ENCODE measurements at regions not wholly inside any gene's neighbourhood (a gene's known extent, or its start where the extent isn't known, plus 50 kb on each side); places are given as distances from the start of the nearest gene placed in this dataset.

DNA sequence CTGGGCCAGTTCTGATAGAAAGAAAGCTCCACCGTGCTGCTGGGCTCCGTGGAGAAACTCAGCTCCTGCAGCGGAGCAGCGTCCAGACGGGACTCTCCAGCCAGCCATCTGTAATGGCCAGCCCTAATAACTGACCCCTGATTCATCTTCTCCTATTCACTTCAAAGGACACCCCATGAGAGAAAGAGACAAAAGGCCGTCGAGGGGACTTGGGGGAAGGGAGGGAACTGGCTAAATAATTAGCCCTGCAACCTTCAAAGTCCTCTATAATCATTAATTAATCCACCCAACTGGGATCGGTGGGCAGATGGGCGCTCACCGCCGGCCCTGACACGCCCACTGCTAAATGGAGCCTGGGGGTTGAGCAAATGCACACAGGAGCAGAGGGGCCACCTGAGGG lies 512.4 kb downstream of the CD83 start:
- Histone ChIP-seq H3K9ac (no peak overlapping the region), H3F3A (ENCODE audit: insufficient read depth) (no peaks in the 10 kb centered on the region), H3K27ac (no peak overlapping the region), H3K4me1 (ENCODE audit: insufficient read depth) (no peaks in the 10 kb centered on the region), H3K9me3 (ENCODE audit: low read depth) (no peaks in the 10 kb centered on the region), H3K4me2 (ENCODE audit: unreplicated experiment) (no peak overlapping the region), H3K9me2 (ENCODE audit: insufficient read depth) (no peaks in the 10 kb centered on the region), H3K79me2 (ENCODE audit: insufficient read depth) (no peaks in the 10 kb centered on the region), H3K4me3 (no peak overlapping the region), H2AFZ (no peak overlapping the region), H3K36me3 (ENCODE audit: low read depth) (no peaks in the 10 kb centered on the region), H4K20me1 (ENCODE audit: insufficient read depth) (no peaks in the 10 kb centered on the region), H3K27me3 (replicated peaks; ENCODE audit: insufficient read depth) (no peaks in the 10 kb centered on the region)
- DNase-seq, result no peak
- TF ChIP-seq EZH2 (IDR thresholded peaks at IDR 0.05; ENCODE audit: insufficient read depth, poor library complexity, severe bottlenecking), result no peak
- no peak for TF ChIP-seq EZH2phosphoT487 (IDR thresholded peaks at IDR 0.05; ENCODE audit: insufficient read depth, low read depth)
- in situ Hi-C loops (cut with MboI), result no loop called here
- 65 to 67% methylated on average over 12 of the region's 12 CpGs for WGBS, 2 experiments (ENCODE audit: low coverage in 1 of 2, low lambda C conversion rate in 2 of 2, missing lambda C conversion rate in 2 of 2)

DNA sequence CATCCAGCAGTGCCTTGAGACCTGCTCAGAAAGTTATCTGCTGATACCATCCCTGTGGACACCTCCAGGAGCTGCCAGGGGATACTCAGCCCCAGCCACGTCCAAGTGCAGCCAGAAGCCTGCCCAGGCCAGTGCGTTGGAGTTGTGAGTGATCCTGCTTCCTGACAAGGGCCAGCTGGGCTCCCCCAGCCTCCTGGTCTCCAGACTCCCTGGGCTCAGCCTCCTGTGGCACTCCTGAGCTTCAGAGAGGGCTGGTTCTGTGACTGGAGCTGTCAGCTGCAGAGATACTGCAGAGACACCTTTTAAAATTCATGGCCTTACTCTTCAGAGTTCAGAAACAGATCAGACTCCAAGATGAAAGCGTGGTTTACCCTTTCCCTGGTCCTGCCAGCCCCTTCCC lies 515.9 kb downstream of the CD83 start:
- Histone ChIP-seq H3K9me2 (ENCODE audit: insufficient read depth) (no peaks in the 10 kb centered on the region), H3F3A (ENCODE audit: insufficient read depth) (no peaks in the 10 kb centered on the region), H3K79me2 (ENCODE audit: insufficient read depth) (no peaks in the 10 kb centered on the region), H3K9ac (no peak overlapping the region), H3K36me3 (ENCODE audit: low read depth) (no peaks in the 10 kb centered on the region), H3K4me2 (ENCODE audit: unreplicated experiment) (no peak overlapping the region), H4K20me1 (ENCODE audit: insufficient read depth) (no peaks in the 10 kb centered on the region), H2AFZ (no peak overlapping the region), H3K4me1 (ENCODE audit: insufficient read depth) (no peaks in the 10 kb centered on the region), H3K9me3 (ENCODE audit: low read depth) (no peaks in the 10 kb centered on the region), H3K27ac (no peak overlapping the region), H3K27me3 (replicated peaks; ENCODE audit: insufficient read depth) (no peaks in the 10 kb centered on the region), H3K4me3 (no peak overlapping the region)
- no peak for TF ChIP-seq EZH2phosphoT487 (IDR thresholded peaks at IDR 0.05; ENCODE audit: insufficient read depth, low read depth)
- no peak for TF ChIP-seq EZH2 (IDR thresholded peaks at IDR 0.05; ENCODE audit: insufficient read depth, poor library complexity, severe bottlenecking)
- DNase-seq, result no peak
- 32 to 50% methylated on average over 1 to 3 of the region's 3 CpGs for WGBS, 2 experiments (ENCODE audit: low coverage in 1 of 2, low lambda C conversion rate in 2 of 2, missing lambda C conversion rate in 2 of 2)
- in situ Hi-C loops (cut with MboI), result no loop called here

DNA sequence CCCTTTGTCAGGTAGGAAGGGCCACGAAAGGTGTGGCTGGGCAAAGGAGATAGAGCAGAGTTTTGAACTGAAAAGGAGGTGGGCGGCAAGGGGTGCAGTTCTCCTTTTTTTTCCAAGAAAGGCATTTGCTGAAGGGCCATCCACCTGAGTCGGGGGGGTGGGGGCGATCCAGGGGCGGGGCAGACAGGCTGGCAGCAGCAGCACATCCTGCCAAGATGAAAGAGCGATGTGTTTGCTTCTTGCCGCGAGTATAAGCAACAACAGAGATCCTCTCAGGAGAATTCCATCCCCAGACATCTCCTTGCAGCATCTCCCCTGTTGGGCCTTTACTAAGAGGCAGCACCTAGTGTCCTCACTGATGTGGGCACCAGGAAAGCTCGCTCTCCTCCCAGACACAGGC lies 516.5 kb downstream of the CD83 start:
- Histone ChIP-seq H3K79me2 (ENCODE audit: insufficient read depth) (no peaks in the 10 kb centered on the region), H3K9me2 (ENCODE audit: insufficient read depth) (no peaks in the 10 kb centered on the region), H2AFZ (no peak overlapping the region), H3K27me3 (replicated peaks; ENCODE audit: insufficient read depth) (no peaks in the 10 kb centered on the region), H3K9me3 (ENCODE audit: low read depth) (no peaks in the 10 kb centered on the region), H3K36me3 (ENCODE audit: low read depth) (no peaks in the 10 kb centered on the region), H3K4me2 (ENCODE audit: unreplicated experiment) (no peak overlapping the region), H3F3A (ENCODE audit: insufficient read depth) (no peaks in the 10 kb centered on the region), H3K9ac (no peak overlapping the region), H3K4me1 (ENCODE audit: insufficient read depth) (peaks cover 6% of the 10 kb centered on the region), H3K27ac (no peak overlapping the region), H3K4me3 (no peak overlapping the region), H4K20me1 (ENCODE audit: insufficient read depth) (no peaks in the 10 kb centered on the region)
- 91 to 97% methylated on average over 9 of the region's 9 CpGs for WGBS, 2 experiments (ENCODE audit: low coverage in 1 of 2, low lambda C conversion rate in 2 of 2, missing lambda C conversion rate in 2 of 2)
- in situ Hi-C loops (cut with MboI), result no loop called here
- TF ChIP-seq EZH2phosphoT487 (IDR thresholded peaks at IDR 0.05; ENCODE audit: insufficient read depth, low read depth), result no peak
- no peak for TF ChIP-seq EZH2 (IDR thresholded peaks at IDR 0.05; ENCODE audit: insufficient read depth, poor library complexity, severe bottlenecking)
- DNase-seq, result no peak

DNA sequence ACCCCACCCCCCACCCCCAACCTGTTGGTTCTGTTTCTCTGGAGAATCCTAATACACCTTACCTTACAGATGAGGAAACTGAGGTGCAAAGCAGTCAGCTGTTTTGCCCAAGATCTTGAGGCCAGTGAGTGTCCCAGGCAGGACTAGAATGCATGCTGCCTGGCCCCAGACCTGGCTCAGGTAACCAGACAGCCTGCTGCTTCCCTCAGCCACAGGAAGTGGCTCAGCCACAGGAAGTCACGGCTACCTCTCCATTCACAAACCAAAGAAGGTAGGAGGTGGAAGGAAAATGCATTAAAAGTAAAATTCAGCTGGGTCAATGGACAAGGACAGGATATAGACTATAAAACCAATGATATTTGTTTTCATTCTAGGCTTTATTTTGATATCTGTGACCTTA lies 517.6 kb downstream of the CD83 start:
- no peaks in the 10 kb centered on the region for H3K79me2 ChIP-seq (ENCODE audit: insufficient read depth)
- TF ChIP-seq EZH2phosphoT487 (IDR thresholded peaks at IDR 0.05; ENCODE audit: insufficient read depth, low read depth) (no peak), EZH2 (IDR thresholded peaks at IDR 0.05; ENCODE audit: insufficient read depth, poor library complexity, severe bottlenecking) (no peak)
- H3K4me2 ChIP-seq (ENCODE audit: unreplicated experiment), result no peak overlapping the region
- no peak overlapping the region for H2AFZ ChIP-seq
- H3K27ac ChIP-seq, result no peak overlapping the region
- H3K27me3 ChIP-seq (replicated peaks; ENCODE audit: insufficient read depth), result no peaks in the 10 kb centered on the region
- WGBS, 2 experiments (ENCODE audit: low coverage in 1 of 2, low lambda C conversion rate in 2 of 2, missing lambda C conversion rate in 2 of 2), result 0% methylated on average over 1 of the region's 1 CpG
- no peaks in the 10 kb centered on the region for H3K36me3 ChIP-seq (ENCODE audit: low read depth)
- H4K20me1 ChIP-seq (ENCODE audit: insufficient read depth), result no peaks in the 10 kb centered on the region
- DNase-seq, result no peak
- in situ Hi-C loops (cut with MboI), result no loop called here
- no peak overlapping the region for H3K9ac ChIP-seq
- H3K9me2 ChIP-seq (ENCODE audit: insufficient read depth), result no peaks in the 10 kb centered on the region
- H3K9me3 ChIP-seq (ENCODE audit: low read depth), result no peaks in the 10 kb centered on the region
- H3K4me3 ChIP-seq, result no peak overlapping the region
- peaks cover 11% of the 10 kb centered on the region for H3K4me1 ChIP-seq (ENCODE audit: insufficient read depth)
- H3F3A ChIP-seq (ENCODE audit: insufficient read depth), result no peaks in the 10 kb centered on the region

Measured in GM23248 (cell line).